ENCODE measurements at regions not wholly inside any gene's neighbourhood (a gene's known extent, or its start where the extent isn't known, plus 50 kb on each side); places are given as distances from the start of the nearest gene placed in this dataset.
A peak's percentile ranks its signal among the peaks of the same experiment; 100 is the strongest.

DNA sequence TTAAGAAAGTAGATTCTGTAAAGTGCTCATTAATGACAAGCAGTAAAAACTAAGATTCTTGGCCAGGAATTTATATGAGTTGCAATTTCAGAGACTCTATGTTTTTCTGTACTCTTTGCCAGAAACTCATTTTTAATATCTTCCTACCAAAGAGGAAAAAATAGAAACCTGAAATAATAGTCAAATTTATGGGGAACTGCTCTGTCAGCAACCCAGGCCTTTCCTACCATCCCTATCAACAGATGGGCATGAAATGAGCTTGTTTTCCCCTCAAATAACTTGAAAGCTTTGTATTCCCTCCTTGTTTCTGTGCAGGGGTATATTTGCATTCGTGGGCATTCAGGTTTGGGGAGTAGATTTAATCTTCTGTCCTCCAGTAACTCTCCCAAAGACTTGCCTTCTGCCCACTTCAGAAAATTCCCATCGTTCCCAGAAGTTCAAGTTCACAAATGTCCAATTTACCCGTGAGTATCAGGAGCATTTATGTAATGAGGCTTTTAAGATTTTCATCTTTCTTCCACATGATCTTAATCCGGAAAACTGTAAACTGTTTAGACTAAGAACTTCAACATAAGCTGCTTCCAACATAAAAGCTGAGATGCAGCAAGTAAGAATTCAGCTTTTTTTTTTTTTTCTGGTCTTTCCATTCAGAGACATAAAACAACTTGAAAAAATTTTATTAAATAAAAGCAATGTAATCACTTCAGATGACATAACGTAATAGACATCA, 363.1 kb downstream of the EFNB2 start:
- 82 to 85% methylated on average over 5 of the region's 5 CpGs for WGBS, 2 donors
- H3K27ac ChIP-seq (ENCODE audit: low read depth in 1 of 2, low read length in 2 of 2) = no peak overlapping the region
- intact Hi-C loops (cut with DNase I) = no loop called here
- H3K4me3 ChIP-seq (ENCODE audit: low read length in 2 of 2) = no peak overlapping the region
- no peaks in the 10 kb centered on the region for H3K4me1 ChIP-seq (ENCODE audit: control insufficient read depth in 1 of 2, insufficient read depth in 2 of 2, low read length in 2 of 2)
- no peaks in the 10 kb centered on the region for H3K27me3 ChIP-seq (ENCODE audit: control insufficient read depth in 1 of 2, insufficient read depth in 2 of 2, low read length in 1 of 2)
- DNase-seq (no peak), ATAC-seq (ENCODE audit: low FRiP score) (no peak)
- no peaks in the 10 kb centered on the region for H3K9me3 ChIP-seq (ENCODE audit: control insufficient read depth, low read length)
- H3K36me3 ChIP-seq (ENCODE audit: control insufficient read depth in 1 of 2, insufficient read depth in 2 of 2, low read length in 1 of 2) = no peaks in the 10 kb centered on the region

DNA sequence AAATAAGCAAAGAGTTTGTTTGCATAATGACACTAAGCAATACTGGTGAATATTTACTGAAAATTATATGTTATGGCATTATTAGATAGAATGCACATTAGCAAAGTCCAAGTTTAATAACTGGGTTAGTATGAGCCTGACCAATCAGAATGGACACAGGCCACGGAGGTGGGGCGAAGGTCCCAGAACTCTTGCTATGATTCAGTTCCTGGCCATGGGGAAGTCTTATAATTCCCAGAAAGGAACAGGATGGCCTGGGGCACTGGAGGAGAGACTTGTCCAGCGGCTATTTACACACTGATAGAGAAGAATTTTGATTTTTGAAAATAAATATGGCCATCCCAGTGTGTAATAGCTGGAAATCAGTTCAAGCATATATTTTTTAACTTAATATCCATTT, 372.0 kb downstream of the EFNB2 start:
- ATAC-seq (ENCODE audit: low FRiP score) (no peak), DNase-seq (no peak)
- Histone ChIP-seq H3K4me1 (ENCODE audit: control insufficient read depth in 1 of 2, insufficient read depth in 2 of 2, low read length in 2 of 2) (no peaks in the 10 kb centered on the region), H3K27me3 (ENCODE audit: control insufficient read depth in 1 of 2, insufficient read depth in 2 of 2, low read length in 1 of 2) (no peaks in the 10 kb centered on the region), H3K27ac (ENCODE audit: low read depth in 1 of 2, low read length in 2 of 2) (no peak overlapping the region), H3K9me3 (ENCODE audit: control insufficient read depth, low read length) (no peaks in the 10 kb centered on the region), H3K36me3 (ENCODE audit: control insufficient read depth in 1 of 2, insufficient read depth in 2 of 2, low read length in 1 of 2) (no peaks in the 10 kb centered on the region), H3K4me3 (ENCODE audit: low read length in 2 of 2) (no peak overlapping the region)
- WGBS, 2 donors = 97 to 100% methylated on average over 3 of the region's 3 CpGs
- intact Hi-C loops (cut with DNase I) = no loop called here

DNA sequence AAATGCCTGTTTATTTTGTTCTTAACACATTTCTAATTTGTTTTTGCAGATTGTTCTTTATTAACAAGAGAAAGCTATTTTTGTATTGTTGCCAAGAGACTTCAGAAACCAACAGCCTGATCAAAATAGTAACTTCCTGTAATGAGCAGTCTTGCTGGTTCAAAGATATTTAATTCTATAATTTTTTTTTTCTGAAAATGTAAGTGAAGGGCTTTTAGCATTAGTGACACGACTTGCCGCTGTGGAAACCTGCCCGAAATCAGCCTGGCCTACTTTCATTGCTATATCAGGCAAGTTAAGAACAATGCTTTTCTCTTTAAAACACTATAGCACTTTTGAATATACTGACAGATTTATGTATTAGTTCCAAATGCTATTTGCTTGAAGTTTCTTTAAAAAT, 374.3 kb downstream of the EFNB2 start:
- H3K9me3 ChIP-seq (ENCODE audit: control insufficient read depth, low read length) = no peaks in the 10 kb centered on the region
- H3K27ac ChIP-seq (ENCODE audit: low read depth in 1 of 2, low read length in 2 of 2) = no peak overlapping the region
- WGBS, 2 donors = 22 to 23% methylated on average over 3 of the region's 3 CpGs
- no peak for DNase-seq
- H3K27me3 ChIP-seq (ENCODE audit: control insufficient read depth in 1 of 2, insufficient read depth in 2 of 2, low read length in 1 of 2) = no peaks in the 10 kb centered on the region
- ATAC-seq (ENCODE audit: low FRiP score) = no peak
- no peaks in the 10 kb centered on the region for H3K36me3 ChIP-seq (ENCODE audit: control insufficient read depth in 1 of 2, insufficient read depth in 2 of 2, low read length in 1 of 2)
- no peaks in the 10 kb centered on the region for H3K4me1 ChIP-seq (ENCODE audit: control insufficient read depth in 1 of 2, insufficient read depth in 2 of 2, low read length in 2 of 2)
- no peak overlapping the region for H3K4me3 ChIP-seq (ENCODE audit: low read length in 2 of 2)
- intact Hi-C loops (cut with DNase I) = no loop called here

DNA sequence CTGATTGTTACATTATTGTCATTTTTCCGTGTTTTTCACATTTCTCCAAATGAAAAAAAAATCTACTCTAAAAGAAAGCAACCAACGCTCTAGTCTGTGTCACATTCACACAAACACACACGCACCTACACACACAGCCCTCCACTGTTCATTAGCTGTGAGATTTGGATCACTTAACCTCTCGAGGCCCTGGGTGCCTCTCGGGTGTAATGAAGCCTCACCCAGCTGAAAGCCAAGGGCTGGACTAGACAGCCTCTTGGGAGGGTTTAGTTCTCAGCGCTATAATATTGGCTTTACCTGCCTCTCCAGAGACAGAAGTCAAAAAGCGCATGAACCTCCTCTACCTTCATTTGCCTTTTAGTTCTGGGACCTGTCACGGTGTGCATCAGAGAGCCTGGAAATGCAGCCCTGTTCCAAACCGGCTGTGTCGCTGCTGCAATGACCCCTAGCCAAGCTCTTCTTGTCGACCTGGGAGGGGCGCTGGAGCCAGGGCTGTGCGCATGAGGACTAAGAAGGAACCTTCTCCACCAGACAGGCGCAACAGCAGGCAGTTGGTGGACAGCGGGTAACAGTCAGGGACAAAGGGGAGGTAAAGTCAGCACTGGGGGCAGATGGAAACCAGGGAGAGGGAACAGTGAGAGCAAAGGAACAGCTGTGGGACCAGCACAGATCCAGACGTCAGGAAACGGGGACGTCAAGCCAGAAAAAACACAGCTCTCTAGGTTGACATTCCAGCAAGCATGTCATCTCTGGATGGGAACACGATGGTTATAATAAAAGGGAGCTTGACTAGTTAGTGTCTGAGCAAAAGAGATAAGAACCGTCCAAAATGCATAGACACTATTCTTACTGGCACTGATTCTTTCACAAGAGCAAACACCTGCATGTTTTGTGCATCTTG, 375.9 kb downstream of the EFNB2 start:
- no peaks in the 10 kb centered on the region for H3K27me3 ChIP-seq (ENCODE audit: control insufficient read depth in 1 of 2, insufficient read depth in 2 of 2, low read length in 1 of 2)
- peak; percentile 29 for ATAC-seq (ENCODE audit: low FRiP score)
- no peak for DNase-seq
- intact Hi-C loops (cut with DNase I) = no loop called here
- no peak overlapping the region for H3K4me3 ChIP-seq (ENCODE audit: low read length in 2 of 2)
- no peaks in the 10 kb centered on the region for H3K36me3 ChIP-seq (ENCODE audit: control insufficient read depth in 1 of 2, insufficient read depth in 2 of 2, low read length in 1 of 2)
- H3K4me1 ChIP-seq (ENCODE audit: control insufficient read depth in 1 of 2, insufficient read depth in 2 of 2, low read length in 2 of 2) = no peaks in the 10 kb centered on the region
- H3K27ac ChIP-seq (ENCODE audit: low read depth in 1 of 2, low read length in 2 of 2) = no peak overlapping the region
- no peaks in the 10 kb centered on the region for H3K9me3 ChIP-seq (ENCODE audit: control insufficient read depth, low read length)
- WGBS, 2 donors = 63 to 65% methylated on average over 20 of the region's 20 CpGs

DNA sequence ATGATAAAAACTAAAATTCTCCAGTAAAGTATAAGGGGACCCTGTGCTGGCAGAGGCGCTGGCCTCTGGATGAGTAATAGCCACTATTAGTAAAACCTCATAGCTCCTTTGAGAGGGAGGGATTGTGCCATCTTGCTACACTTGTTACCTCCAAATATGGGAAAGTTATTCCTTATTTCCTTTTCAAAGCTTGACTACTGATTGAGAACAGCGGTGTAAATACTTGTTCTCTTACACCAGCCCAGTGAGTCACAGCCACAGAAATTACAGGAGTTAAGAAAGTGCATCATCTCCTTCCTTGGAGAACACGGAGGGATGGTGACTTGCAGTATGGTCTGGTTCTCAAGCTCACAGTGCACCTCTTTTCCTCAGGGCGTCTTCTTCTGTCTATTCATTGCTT, 379.0 kb downstream of the EFNB2 start:
- H3K36me3 ChIP-seq (ENCODE audit: control insufficient read depth in 1 of 2, insufficient read depth in 2 of 2, low read length in 1 of 2) = no peaks in the 10 kb centered on the region
- intact Hi-C loops (cut with DNase I) = no loop called here
- no peak overlapping the region for H3K27ac ChIP-seq (ENCODE audit: low read depth in 1 of 2, low read length in 2 of 2)
- 78% methylated on average over 4 of the region's 4 CpGs for WGBS, 2 donors
- no peaks in the 10 kb centered on the region for H3K4me1 ChIP-seq (ENCODE audit: control insufficient read depth in 1 of 2, insufficient read depth in 2 of 2, low read length in 2 of 2)
- no peaks in the 10 kb centered on the region for H3K9me3 ChIP-seq (ENCODE audit: control insufficient read depth, low read length)
- peaks cover 0 to 1% of the 10 kb centered on the region in 2 donors for H3K27me3 ChIP-seq (ENCODE audit: control insufficient read depth in 1 of 2, insufficient read depth in 2 of 2, low read length in 1 of 2)
- H3K4me3 ChIP-seq (ENCODE audit: low read length in 2 of 2) = no peak overlapping the region
- DNase-seq (no peak), ATAC-seq (ENCODE audit: low FRiP score) (no peak)

DNA sequence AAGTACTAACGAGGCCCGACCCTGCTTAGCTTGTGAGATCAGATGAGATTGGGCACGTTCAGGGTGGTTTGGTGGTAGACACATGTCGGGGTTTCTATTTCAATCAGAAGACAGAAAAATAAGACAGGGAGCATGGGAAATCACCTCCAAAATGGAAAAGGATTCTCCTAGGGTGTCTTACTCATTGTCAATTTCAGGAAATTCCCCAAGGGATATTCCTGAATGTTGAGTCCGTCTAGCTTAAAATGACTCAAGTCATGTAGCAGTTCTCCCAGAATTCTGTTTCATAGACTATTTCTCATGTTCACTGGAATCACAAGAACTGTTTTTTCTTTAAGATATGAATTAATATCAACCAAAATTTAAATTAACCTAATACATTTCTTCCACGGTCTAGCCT, 380.1 kb downstream of the EFNB2 start:
- intact Hi-C loops (cut with DNase I) = no loop called here
- no peak overlapping the region for H3K4me3 ChIP-seq (ENCODE audit: low read length in 2 of 2)
- ATAC-seq (ENCODE audit: low FRiP score) = no peak
- H3K4me1 ChIP-seq (ENCODE audit: control insufficient read depth in 1 of 2, insufficient read depth in 2 of 2, low read length in 2 of 2) = no peaks in the 10 kb centered on the region
- no peak overlapping the region for H3K27ac ChIP-seq (ENCODE audit: low read depth in 1 of 2, low read length in 2 of 2)
- 92 to 96% methylated on average over 6 of the region's 6 CpGs for WGBS, 2 donors
- DNase-seq = no peak
- H3K9me3 ChIP-seq (ENCODE audit: control insufficient read depth, low read length) = no peaks in the 10 kb centered on the region
- H3K27me3 ChIP-seq (ENCODE audit: control insufficient read depth in 1 of 2, insufficient read depth in 2 of 2, low read length in 1 of 2) = peaks cover 0 to 1% of the 10 kb centered on the region in 2 donors
- no peaks in the 10 kb centered on the region for H3K36me3 ChIP-seq (ENCODE audit: control insufficient read depth in 1 of 2, insufficient read depth in 2 of 2, low read length in 1 of 2)

DNA sequence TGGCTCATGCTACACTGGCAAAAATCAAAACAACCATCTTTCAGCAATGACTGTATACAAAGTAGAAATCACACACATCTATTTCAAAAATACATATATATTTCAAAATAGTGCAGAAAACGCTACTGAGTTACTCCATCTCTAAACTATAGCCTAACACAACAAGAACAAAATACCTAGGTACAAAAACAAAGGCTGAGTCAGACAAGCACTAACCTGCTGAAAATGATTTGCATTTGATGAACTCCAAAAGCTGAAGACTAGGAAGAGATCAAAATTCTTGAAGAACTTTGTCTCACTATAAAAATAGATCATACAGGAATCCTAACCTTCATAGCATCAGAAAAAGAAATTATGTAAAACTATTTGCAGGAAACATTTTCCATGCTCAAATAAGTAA, 381.6 kb downstream of the EFNB2 start:
- H3K36me3 ChIP-seq (ENCODE audit: control insufficient read depth in 1 of 2, insufficient read depth in 2 of 2, low read length in 1 of 2) = no peaks in the 10 kb centered on the region
- intact Hi-C loops (cut with DNase I) = no loop called here
- no peaks in the 10 kb centered on the region for H3K4me1 ChIP-seq (ENCODE audit: control insufficient read depth in 1 of 2, insufficient read depth in 2 of 2, low read length in 2 of 2)
- no peaks in the 10 kb centered on the region for H3K9me3 ChIP-seq (ENCODE audit: control insufficient read depth, low read length)
- ATAC-seq (ENCODE audit: low FRiP score) = no peak
- peaks cover 0 to 1% of the 10 kb centered on the region in 2 donors for H3K27me3 ChIP-seq (ENCODE audit: control insufficient read depth in 1 of 2, insufficient read depth in 2 of 2, low read length in 1 of 2)
- 82 to 90% methylated on average over 1 of the region's 1 CpG for WGBS, 2 donors
- no peak overlapping the region for H3K4me3 ChIP-seq (ENCODE audit: low read length in 2 of 2)
- no peak for DNase-seq
- H3K27ac ChIP-seq (ENCODE audit: low read depth in 1 of 2, low read length in 2 of 2) = no peak overlapping the region

DNA sequence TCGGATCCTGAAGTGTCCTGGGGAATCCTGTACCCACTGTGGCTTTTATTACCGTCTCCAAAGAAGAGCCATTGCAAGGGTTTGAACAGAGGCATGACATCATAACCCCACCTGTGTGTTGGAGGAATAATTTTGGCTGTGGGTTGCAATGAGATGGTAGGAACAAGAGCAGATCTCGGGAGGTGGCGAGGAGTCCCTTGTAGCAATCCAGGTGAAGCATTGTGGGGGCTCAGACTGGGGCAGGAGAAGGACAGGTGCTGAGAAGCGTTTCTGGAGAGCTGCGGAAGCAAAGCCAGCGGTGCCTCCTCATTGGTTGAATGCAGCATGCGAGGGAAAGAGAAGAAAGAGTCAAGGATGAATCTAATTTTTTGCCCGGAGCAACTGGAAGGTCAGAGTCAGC, 382.4 kb downstream of the EFNB2 start:
- H3K4me1 ChIP-seq (ENCODE audit: control insufficient read depth in 1 of 2, insufficient read depth in 2 of 2, low read length in 2 of 2) = no peaks in the 10 kb centered on the region
- no peaks in the 10 kb centered on the region for H3K9me3 ChIP-seq (ENCODE audit: control insufficient read depth, low read length)
- WGBS, 2 donors = 96 to 97% methylated on average over 9 of the region's 9 CpGs
- H3K27ac ChIP-seq (ENCODE audit: low read depth in 1 of 2, low read length in 2 of 2) = no peak overlapping the region
- H3K4me3 ChIP-seq (ENCODE audit: low read length in 2 of 2) = no peak overlapping the region
- DNase-seq (no peak), ATAC-seq (ENCODE audit: low FRiP score) (no peak)
- no peaks in the 10 kb centered on the region for H3K36me3 ChIP-seq (ENCODE audit: control insufficient read depth in 1 of 2, insufficient read depth in 2 of 2, low read length in 1 of 2)
- intact Hi-C loops (cut with DNase I) = no loop called here
- H3K27me3 ChIP-seq (ENCODE audit: control insufficient read depth in 1 of 2, insufficient read depth in 2 of 2, low read length in 1 of 2) = peaks cover 0 to 1% of the 10 kb centered on the region in 2 donors

DNA sequence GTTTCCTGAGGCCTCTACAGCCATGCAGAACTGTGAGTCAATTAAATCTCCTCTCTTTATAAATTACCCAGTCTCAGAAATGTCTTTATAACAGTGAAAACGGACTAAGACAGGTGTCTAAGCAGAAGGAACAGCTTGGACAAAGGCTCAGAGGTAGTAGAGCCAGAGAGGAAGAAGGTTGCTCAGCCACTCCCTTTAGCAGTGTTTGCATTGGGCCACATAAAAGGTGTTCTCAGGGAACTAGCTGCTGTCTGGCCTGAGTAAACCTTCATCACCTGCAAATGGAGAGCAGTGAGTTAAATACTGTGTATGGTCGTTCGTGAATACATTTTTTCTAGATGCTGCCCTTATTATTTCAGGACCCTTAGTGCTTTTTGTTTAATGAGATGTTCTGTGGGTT, 383.4 kb downstream of the EFNB2 start:
- H3K36me3 ChIP-seq (ENCODE audit: control insufficient read depth in 1 of 2, insufficient read depth in 2 of 2, low read length in 1 of 2) = no peaks in the 10 kb centered on the region
- H3K27ac ChIP-seq (ENCODE audit: low read depth in 1 of 2, low read length in 2 of 2) = no peak overlapping the region
- peaks cover 0 to 1% of the 10 kb centered on the region in 2 donors for H3K27me3 ChIP-seq (ENCODE audit: control insufficient read depth in 1 of 2, insufficient read depth in 2 of 2, low read length in 1 of 2)
- intact Hi-C loops (cut with DNase I) = no loop called here
- no peak for DNase-seq
- ATAC-seq (ENCODE audit: low FRiP score) = no peak
- 92 to 93% methylated on average over 3 of the region's 3 CpGs for WGBS, 2 donors
- no peak overlapping the region for H3K4me3 ChIP-seq (ENCODE audit: low read length in 2 of 2)
- H3K9me3 ChIP-seq (ENCODE audit: control insufficient read depth, low read length) = no peaks in the 10 kb centered on the region
- H3K4me1 ChIP-seq (ENCODE audit: control insufficient read depth in 1 of 2, insufficient read depth in 2 of 2, low read length in 2 of 2) = no peaks in the 10 kb centered on the region

All from aorta (tissue), 5 donors.